Stomach (tissue), 4 donors: ENCODE measurements at regions not wholly inside any gene's neighbourhood (a gene's known extent, or its start where the extent isn't known, plus 50 kb on each side); places are given as distances from the start of the nearest gene placed in this dataset.

Experiments
- EP300 ChIP-seq: sonication (generic); formaldehyde crosslinking; IDR thresholded peaks from one replicate; pipeline ENCODE4 v1.6.1; 2017; ENCODE audit warnings: antibody characterized with exemption
- POLR2A ChIP-seq, 4 donors: fragments of 450-650 bp; IDR thresholded peaks; one replicate each; pipeline ENCODE4 v1.6.1; 2016; ENCODE audit warnings: antibody characterized with exemption in 4 of 4, control low read depth in 2 of 4, mild to moderate bottlenecking in 1 of 4, moderate library complexity in 1 of 4
- POLR2AphosphoS5 ChIP-seq, 3 donors: sonication (generic); formaldehyde crosslinking; IDR thresholded peaks; one replicate each; pipeline ENCODE4 v1.6.1; 2016; ENCODE audit warnings: antibody characterized with exemption in 3 of 3

GRCh38 chr9:77125665-77126064 lies 51.7 kb upstream of the VPS13A start:
- TF ChIP-seq POLR2A (IDR thresholded peaks at IDR 0.05) (no peak), POLR2AphosphoS5 (IDR thresholded peaks at IDR 0.05) (no peak), EP300 (no peak)
